Rectal smooth muscle tissue (tissue), 1 donor: ENCODE measurements at regions not wholly inside any gene's neighbourhood (a gene's known extent, or its start where the extent isn't known, plus 50 kb on each side); places are given as distances from the start of the nearest gene placed in this dataset.
"Not testable (repeated sequence)": the region's sequence is repeated elsewhere in the genome, so short reads cannot be mapped to it uniquely, and the experiment has no call there.

ENCODE experiments used
- H3K27ac ChIP-seq: one replicate; pipeline ENCODE4 v1.7.0; 2013; ENCODE audit warnings: low read depth, low read length, inconsistent platforms
- H3K27me3 ChIP-seq: one replicate; pipeline ENCODE4 v1.7.0; 2013; ENCODE audit warnings: low read length; ENCODE audit not compliant: control insufficient read depth, insufficient read depth
- H3K36me3 ChIP-seq: one replicate; pipeline ENCODE4 v1.7.0; 2013; ENCODE audit warnings: low read length; ENCODE audit not compliant: control insufficient read depth, insufficient read depth
- H3K4me1 ChIP-seq: one replicate; pipeline ENCODE4 v1.7.0; 2013; ENCODE audit warnings: low read length; ENCODE audit not compliant: control insufficient read depth, insufficient read depth
- H3K4me3 ChIP-seq: one replicate; pipeline ENCODE4 v1.7.0; 2013; ENCODE audit warnings: low read length
- H3K9ac ChIP-seq: one replicate; pipeline ENCODE4 v1.7.0; 2013; ENCODE audit warnings: low read length

GRCh38 chr5:82437565-82437964 lies 159.4 kb upstream of the RPS23 start:
- not testable (repeated sequence) for H3K4me3 ChIP-seq, H3K4me1 ChIP-seq, H3K9ac ChIP-seq, H3K36me3 ChIP-seq, H3K27me3 ChIP-seq, H3K27ac ChIP-seq

- H3K27ac ChIP-seq: no peak overlapping the region
- no peak overlapping the region for H3K9ac ChIP-seq
- H3K27me3 ChIP-seq: no peaks in the 10 kb centered on the region
- H3K4me1 ChIP-seq: no peaks in the 10 kb centered on the region
- no peak overlapping the region for H3K4me3 ChIP-seq
- no peaks in the 10 kb centered on the region for H3K36me3 ChIP-seq
Measured at GRCh38 chr5:82436291-82436690, 158.1 kb upstream of the RPS23 start.

GRCh38 chr5:82434696-82435660 lies 156.8 kb upstream of the RPS23 start:
- H3K9ac ChIP-seq, H3K4me1 ChIP-seq, H3K4me3 ChIP-seq, H3K36me3 ChIP-seq, H3K27me3 ChIP-seq, H3K27ac ChIP-seq: not testable (repeated sequence)

GRCh38 chr5:82426464-82427154 lies 148.5 kb upstream of the RPS23 start:
- Histone ChIP-seq H3K27ac (no peak overlapping the region), H3K9ac (no peak overlapping the region)

GRCh38 chr5:82425591-82425990 lies 147.4 kb upstream of the RPS23 start:
- no peaks in the 10 kb centered on the region for H3K36me3 ChIP-seq
- no peak overlapping the region for H3K4me3 ChIP-seq
- H3K4me1 ChIP-seq: no peaks in the 10 kb centered on the region
- H3K9ac ChIP-seq: no peak overlapping the region
- no peaks in the 10 kb centered on the region for H3K27me3 ChIP-seq
- no peak overlapping the region for H3K27ac ChIP-seq

More at GRCh38 chr5:82426464-82427154, 148.5 kb upstream of the RPS23 start:
- H3K4me1 ChIP-seq: no peaks in the 10 kb centered on the region
- no peaks in the 10 kb centered on the region for H3K27me3 ChIP-seq
- H3K4me3 ChIP-seq: no peak overlapping the region
- H3K36me3 ChIP-seq: no peaks in the 10 kb centered on the region

DNA sequence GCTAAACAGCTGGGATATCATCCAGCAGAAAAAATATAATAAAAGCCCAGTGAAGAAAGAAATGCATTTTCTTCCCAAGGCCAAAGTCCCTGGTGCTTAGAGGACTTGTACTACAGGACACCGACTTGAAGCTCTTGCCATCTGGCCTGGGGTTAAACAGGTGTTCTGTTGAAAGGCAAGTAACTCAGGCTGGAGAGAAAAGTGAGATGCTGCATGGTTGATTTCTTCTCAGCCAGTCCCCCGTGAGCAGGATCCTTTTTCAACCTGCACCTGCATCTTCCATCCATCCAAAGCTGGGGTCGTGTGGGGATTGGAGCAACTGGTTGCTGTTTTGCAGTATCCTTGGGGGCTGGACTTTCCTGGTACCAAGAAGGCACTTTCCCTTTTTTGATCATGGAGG lies 146.1 kb upstream of the RPS23 start:
- Histone ChIP-seq H3K4me3 (no peak overlapping the region), H3K9ac (no peak overlapping the region)

GRCh38 chr5:82422751-82423181 lies 144.6 kb upstream of the RPS23 start:
- Histone ChIP-seq H3K27ac (no peak overlapping the region), H3K27me3 (no peaks in the 10 kb centered on the region), H3K4me1 (no peaks in the 10 kb centered on the region), H3K4me3 (no peak overlapping the region), H3K9ac (no peak overlapping the region), H3K36me3 (no peaks in the 10 kb centered on the region)

More for the DNA sequence above, 146.1 kb upstream of the RPS23 start:
- Histone ChIP-seq H3K27me3 (no peaks in the 10 kb centered on the region), H3K36me3 (no peaks in the 10 kb centered on the region), H3K27ac (no peak overlapping the region), H3K4me1 (no peaks in the 10 kb centered on the region)

- no peaks in the 10 kb centered on the region for H3K27me3 ChIP-seq
- no peak overlapping the region for H3K4me3 ChIP-seq
- H3K27ac ChIP-seq: no peak overlapping the region
- no peaks in the 10 kb centered on the region for H3K4me1 ChIP-seq
- no peaks in the 10 kb centered on the region for H3K36me3 ChIP-seq
- H3K9ac ChIP-seq: no peak overlapping the region
Measured at GRCh38 chr5:82422001-82422740, 144.0 kb upstream of the RPS23 start.

GRCh38 chr5:82421119-82421518 lies 143.0 kb upstream of the RPS23 start:
- Histone ChIP-seq H3K27me3 (no peaks in the 10 kb centered on the region), H3K4me3 (no peak overlapping the region), H3K4me1 (no peaks in the 10 kb centered on the region), H3K9ac (no peak overlapping the region), H3K36me3 (no peaks in the 10 kb centered on the region), H3K27ac (no peak overlapping the region)

- not testable (repeated sequence) for H3K36me3 ChIP-seq, H3K27me3 ChIP-seq, H3K4me1 ChIP-seq, H3K4me3 ChIP-seq, H3K27ac ChIP-seq, H3K9ac ChIP-seq
Measured at GRCh38 chr5:82420524-82420923, 142.4 kb upstream of the RPS23 start.

- Histone ChIP-seq H3K4me1 (no peaks in the 10 kb centered on the region), H3K4me3 (no peak overlapping the region), H3K36me3 (no peaks in the 10 kb centered on the region), H3K27ac (no peak overlapping the region), H3K27me3 (no peaks in the 10 kb centered on the region), H3K9ac (no peak overlapping the region)
Measured at GRCh38 chr5:82419559-82420332, 141.6 kb upstream of the RPS23 start.

DNA sequence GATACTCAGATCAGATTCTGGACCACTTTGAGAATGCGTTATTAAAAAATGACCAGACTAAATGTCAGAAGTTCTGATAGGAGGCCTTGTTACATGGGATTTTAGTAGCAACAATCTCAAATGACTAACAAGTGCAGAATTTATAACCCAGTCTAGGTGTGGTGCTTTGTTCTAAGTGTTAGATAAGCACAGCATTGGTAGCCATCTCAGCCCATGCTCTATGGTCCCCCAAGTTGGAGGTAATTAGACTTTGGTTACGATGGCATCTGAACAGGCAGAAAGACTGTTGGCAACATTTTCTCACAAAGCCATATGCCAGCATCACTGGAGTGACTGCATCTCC lies 140.4 kb upstream of the RPS23 start:
- Histone ChIP-seq H3K4me3 (no peak overlapping the region), H3K27me3 (no peaks in the 10 kb centered on the region), H3K27ac (no peak overlapping the region), H3K9ac (no peak overlapping the region), H3K4me1 (no peaks in the 10 kb centered on the region), H3K36me3 (no peaks in the 10 kb centered on the region)
